GM13976 (cell line): ENCODE measurements at regions not wholly inside any gene's neighbourhood (a gene's known extent, or its start where the extent isn't known, plus 50 kb on each side); places are given as distances from the start of the nearest gene placed in this dataset.

Experiments used
- DNase-seq: peaks from one replicate; pipeline ENCODE4 v3.0.0; 2012; ENCODE audit warnings: low spot score
- in situ Hi-C: fragments of 300-500 bp; cut with MboI; formaldehyde crosslinking; loops from one replicate; pipeline ENCODE4 v1.12.0; 2022; ENCODE audit warnings: low sequenced_read_pairs, mixed read lengths, inconsistent platforms; ENCODE audit not compliant: unreplicated experiment
- TF ChIP-seq, protein P1 (sequence below): IDR thresholded peaks from 2 replicates; pipeline ENCODE4 v1.5.1; 2012; ENCODE audit warnings: borderline replicate concordance, mild to moderate bottlenecking; ENCODE audit not compliant: insufficient read depth; ENCODE audit errors: extremely low read depth, missing control alignments, control extremely low read depth

DNA sequence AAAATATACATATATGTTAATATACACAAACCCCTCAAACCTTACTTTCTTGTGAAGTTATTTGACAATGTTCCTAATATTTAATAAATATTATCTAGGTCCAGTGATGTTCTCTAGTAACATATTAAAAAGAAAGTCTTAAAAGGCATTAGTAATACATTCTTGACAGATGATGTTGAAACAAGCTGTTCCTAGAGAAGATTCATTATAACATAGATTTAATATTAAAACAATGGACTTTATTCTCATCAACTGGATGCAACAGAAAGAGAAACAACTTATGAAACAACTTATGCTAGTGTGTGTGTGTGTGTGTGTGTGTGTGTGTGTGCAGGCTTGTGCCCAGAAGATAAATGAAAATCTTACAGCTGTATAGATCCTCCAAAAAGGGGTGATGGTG is 68.5 kb upstream of the PLXNA2 start:
- TF ChIP-seq, protein P1, sequence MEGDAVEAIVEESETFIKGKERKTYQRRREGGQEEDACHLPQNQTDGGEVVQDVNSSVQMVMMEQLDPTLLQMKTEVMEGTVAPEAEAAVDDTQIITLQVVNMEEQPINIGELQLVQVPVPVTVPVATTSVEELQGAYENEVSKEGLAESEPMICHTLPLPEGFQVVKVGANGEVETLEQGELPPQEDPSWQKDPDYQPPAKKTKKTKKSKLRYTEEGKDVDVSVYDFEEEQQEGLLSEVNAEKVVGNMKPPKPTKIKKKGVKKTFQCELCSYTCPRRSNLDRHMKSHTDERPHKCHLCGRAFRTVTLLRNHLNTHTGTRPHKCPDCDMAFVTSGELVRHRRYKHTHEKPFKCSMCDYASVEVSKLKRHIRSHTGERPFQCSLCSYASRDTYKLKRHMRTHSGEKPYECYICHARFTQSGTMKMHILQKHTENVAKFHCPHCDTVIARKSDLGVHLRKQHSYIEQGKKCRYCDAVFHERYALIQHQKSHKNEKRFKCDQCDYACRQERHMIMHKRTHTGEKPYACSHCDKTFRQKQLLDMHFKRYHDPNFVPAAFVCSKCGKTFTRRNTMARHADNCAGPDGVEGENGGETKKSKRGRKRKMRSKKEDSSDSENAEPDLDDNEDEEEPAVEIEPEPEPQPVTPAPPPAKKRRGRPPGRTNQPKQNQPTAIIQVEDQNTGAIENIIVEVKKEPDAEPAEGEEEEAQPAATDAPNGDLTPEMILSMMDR, result no peak
- no peak for DNase-seq
- in situ Hi-C loops, result no loop called here

DNA sequence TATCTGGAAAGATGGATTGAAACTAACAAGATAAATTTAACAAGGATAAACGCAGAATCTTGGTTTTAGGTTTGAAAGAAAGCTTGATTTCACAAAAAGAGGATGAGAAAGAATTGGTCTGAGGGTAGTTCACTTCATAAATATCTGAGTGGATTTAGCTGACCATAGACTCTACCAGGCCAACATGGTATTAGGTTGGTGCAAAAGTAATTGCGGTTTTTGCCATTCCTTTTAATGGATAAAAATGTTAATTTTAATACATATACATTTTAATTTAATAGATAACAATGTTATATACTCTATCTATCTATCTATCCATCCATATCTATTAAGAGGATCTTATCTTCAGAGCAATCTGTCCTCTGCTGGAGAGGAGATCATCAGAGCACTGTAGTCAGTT is 70.2 kb upstream of the PLXNA2 start:
- in situ Hi-C loops, result no loop called here
- TF ChIP-seq, protein P1, result no peak
- no peak for DNase-seq

DNA sequence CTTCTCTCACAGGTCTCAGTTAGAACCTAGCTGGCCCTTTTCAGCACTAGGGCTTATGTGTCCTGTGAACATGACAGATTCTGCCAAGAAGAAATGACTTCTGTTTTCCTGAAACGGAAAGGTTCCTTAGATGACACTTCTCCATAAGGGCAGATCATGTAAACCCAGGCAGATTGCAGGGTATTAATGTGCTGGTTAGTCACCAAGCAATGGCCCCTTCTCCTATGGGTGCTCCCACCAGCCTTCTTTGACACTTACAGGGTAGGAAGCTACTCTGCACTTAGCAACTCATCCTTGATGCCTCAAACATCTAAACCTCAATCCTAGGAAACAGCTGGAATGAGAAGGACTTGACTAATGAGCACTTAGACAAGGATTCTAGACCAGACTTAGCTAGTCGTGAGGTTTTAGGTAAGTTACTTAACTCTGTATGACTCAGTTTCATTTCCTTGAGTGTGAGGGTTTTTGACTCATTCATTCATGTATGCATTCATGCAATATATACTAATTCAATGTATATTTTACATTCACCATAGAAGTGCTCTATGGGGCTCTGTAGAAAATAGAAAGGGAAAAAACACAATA is 74.1 kb upstream of the PLXNA2 start:
- DNase-seq, result no peak
- in situ Hi-C loops, result no loop called here
- TF ChIP-seq, protein P1, result no peak

DNA sequence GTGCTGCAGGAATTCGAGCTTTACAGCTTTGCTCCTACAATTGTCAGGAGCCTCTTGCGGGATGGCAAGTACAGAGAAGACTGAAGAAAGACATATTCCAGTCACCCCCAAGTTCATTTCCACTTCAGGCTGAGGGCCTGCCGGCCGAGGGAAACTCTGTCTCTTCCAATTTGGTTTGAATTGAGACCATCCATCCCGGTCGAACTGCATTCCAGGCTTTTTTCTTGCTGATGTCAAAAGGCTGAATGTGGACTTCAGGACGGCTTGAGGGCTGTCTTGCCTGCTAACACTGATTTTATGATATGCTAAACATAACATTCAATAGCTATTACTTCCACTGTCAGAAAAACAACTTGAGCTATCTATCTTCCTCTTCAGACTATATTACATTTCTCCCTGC is 79.8 kb upstream of the PLXNA2 start:
- TF ChIP-seq, protein P1, result no peak
- DNase-seq, result no peak
- in situ Hi-C loops, result no loop called here

DNA sequence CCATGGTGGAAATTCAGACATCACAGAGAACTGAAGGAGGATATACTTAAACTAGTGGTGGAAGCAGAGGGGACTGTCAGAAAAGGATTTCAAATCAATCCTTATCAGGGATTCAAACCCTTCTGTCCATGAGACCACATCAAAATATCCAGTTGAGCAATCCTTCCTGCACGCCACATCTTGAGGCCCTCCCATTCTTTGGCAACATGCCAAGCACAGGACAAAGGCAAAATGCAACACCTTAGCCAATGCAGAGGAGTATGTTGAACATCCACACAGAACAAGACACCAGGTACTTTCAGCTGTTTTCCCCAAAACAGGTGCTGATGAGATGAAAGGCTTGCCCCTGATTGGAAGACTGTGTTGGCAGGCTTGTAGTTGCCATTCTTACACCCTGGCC is 81.8 kb upstream of the PLXNA2 start:
- in situ Hi-C loops, result no loop called here
- TF ChIP-seq, protein P1, result no peak
- DNase-seq, result no peak

DNA sequence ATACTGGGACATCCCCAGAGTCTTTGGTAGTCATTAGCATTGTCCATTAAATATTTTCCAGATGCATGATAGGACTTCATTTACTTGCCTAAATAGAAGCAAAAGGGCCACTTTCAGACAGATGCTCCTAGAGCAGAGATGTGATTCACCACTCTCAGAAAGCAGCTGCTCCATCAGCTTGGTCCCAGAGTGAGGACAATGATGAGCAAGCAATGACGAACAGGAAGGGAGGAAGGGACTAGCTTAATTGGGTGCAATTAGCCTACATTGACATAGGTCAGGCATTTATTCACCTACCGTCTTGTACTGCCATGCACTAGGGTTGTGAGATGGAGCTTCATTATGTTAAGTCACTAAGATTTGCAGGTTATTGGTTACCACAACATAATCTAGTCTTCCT is 85.1 kb upstream of the PLXNA2 start:
- TF ChIP-seq, protein P1, result no peak
- no peak for DNase-seq
- in situ Hi-C loops, result no loop called here
